ENCODE measurements at regions not wholly inside any gene's neighbourhood (a gene's known extent, or its start where the extent isn't known, plus 50 kb on each side); places are given as distances from the start of the nearest gene placed in this dataset.
A peak's percentile ranks its signal among the peaks of the same experiment; 100 is the strongest.
"Not testable (repeated sequence)": the region's sequence is repeated elsewhere in the genome, so short reads cannot be mapped to it uniquely, and the experiment has no call there.

- Mint-ChIP-seq H3K27ac (peak overlapping the region; percentile 35 to 51), H3K36me3 (ENCODE audit: insufficient read depth) (no peaks in the 10 kb centered on the region), H3K9me3 (no peaks in the 10 kb centered on the region), H3K4me3 (peak overlapping the region; percentile 66 to 70), H3K27me3 (no peaks in the 10 kb centered on the region), H3K4me1 (ENCODE audit: low read depth in 2 of 2) (peaks cover 0 to 1% of the 10 kb centered on the region in 2 donors)
- ATAC-seq (replicated peaks), result peak; percentile 36
- no peak for DNase-seq
Observed at GRCh38 chrX:109782994-109783700, 50.1 kb upstream of the ACSL4 start.

GRCh38 chrX:109783701-109784079, 50.6 kb upstream of the ACSL4 start:
- H3K9me3 Mint-ChIP-seq, result no peaks in the 10 kb centered on the region
- no peaks in the 10 kb centered on the region for H3K36me3 Mint-ChIP-seq (ENCODE audit: insufficient read depth)
- no peaks in the 10 kb centered on the region for H3K27me3 Mint-ChIP-seq
- H3K4me3 Mint-ChIP-seq, result no peak overlapping the region
- H3K27ac Mint-ChIP-seq, result no peak overlapping the region
- DNase-seq (no peak), ATAC-seq (replicated peaks) (no peak)
- H3K4me1 Mint-ChIP-seq (ENCODE audit: low read depth in 2 of 2), result peaks cover 0 to 1% of the 10 kb centered on the region in 2 donors

- Mint-ChIP-seq H3K27me3 (peaks cover 0 to 4% of the 10 kb centered on the region in 2 donors), H3K4me3 (no peak overlapping the region), H3K4me1 (ENCODE audit: low read depth in 2 of 2) (peaks cover 0 to 1% of the 10 kb centered on the region in 2 donors), H3K27ac (no peak overlapping the region), H3K36me3 (ENCODE audit: insufficient read depth) (no peaks in the 10 kb centered on the region), H3K9me3 (no peaks in the 10 kb centered on the region)
- ATAC-seq (replicated peaks) (no peak), DNase-seq (no peak)
Observed at GRCh38 chrX:109785053-109785452, 52.0 kb upstream of the ACSL4 start.

DNA sequence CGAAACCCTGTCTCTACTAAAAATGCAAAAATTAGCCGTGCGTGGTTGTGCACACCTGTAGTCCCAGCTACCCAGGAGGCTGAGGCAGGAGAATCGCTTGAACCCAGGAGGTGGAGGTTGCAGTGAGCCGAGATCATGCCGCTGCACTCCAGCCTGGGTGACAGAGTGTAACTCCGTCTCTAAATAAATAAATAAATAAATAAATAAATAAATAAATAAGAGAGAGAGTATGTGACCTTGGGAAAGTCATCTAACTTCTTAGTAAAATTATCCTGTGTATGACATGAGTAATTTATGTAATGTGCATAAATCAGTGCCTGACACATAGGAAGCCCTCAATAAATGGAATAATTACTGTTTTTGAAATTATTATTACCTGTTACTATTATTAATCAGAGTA, 57.5 kb upstream of the ACSL4 start:
- H3K4me3 Mint-ChIP-seq; H3K27me3 Mint-ChIP-seq; H3K27ac Mint-ChIP-seq; H3K4me1 Mint-ChIP-seq (ENCODE audit: low read depth in 2 of 2); ATAC-seq (replicated peaks); H3K9me3 Mint-ChIP-seq; H3K36me3 Mint-ChIP-seq (ENCODE audit: insufficient read depth); DNase-seq: not testable (repeated sequence)

- Mint-ChIP-seq H3K36me3 (ENCODE audit: insufficient read depth) (peaks cover 3% of the 10 kb centered on the region), H3K4me1 (ENCODE audit: low read depth in 2 of 2) (no peaks in the 10 kb centered on the region), H3K27ac (no peak overlapping the region), H3K4me3 (no peak overlapping the region), H3K27me3 (peaks cover 0 to 7% of the 10 kb centered on the region in 2 donors), H3K9me3 (no peaks in the 10 kb centered on the region)
- DNase-seq (no peak), ATAC-seq (replicated peaks) (no peak)
Observed at GRCh38 chrX:109793191-109793590, 60.1 kb upstream of the ACSL4 start.

DNA sequence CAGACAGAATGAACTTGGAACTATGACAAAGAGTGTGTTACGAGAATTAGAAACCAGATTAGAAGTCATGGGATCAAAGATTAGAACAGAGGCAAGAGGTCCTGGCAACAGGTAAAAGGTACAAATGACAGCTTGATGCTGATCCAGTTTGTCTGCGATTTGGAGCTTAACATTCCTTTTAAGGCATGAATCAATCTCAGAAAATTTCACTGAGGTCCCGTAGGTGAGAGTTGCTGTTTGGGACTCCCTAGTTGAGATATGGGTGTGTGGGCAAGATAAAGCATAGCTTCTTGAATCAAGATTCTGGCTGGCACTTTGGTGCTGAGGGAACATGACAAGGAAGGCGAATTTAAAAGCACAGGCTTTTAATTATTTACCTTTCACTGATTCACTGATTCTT, 62.6 kb upstream of the ACSL4 start:
- no peak for ATAC-seq (replicated peaks)
- Mint-ChIP-seq H3K27ac (no peak overlapping the region), H3K4me3 (no peak overlapping the region), H3K9me3 (no peaks in the 10 kb centered on the region), H3K4me1 (ENCODE audit: low read depth in 2 of 2) (no peaks in the 10 kb centered on the region), H3K36me3 (ENCODE audit: insufficient read depth) (no peaks in the 10 kb centered on the region), H3K27me3 (no peaks in the 10 kb centered on the region)
- no peak for DNase-seq

- H3K4me3 Mint-ChIP-seq, result no peak overlapping the region
Observed at GRCh38 chrX:109797311-109797975, 64.4 kb upstream of the ACSL4 start.

GRCh38 chrX:109812236-109812635, 79.2 kb upstream of the ACSL4 start:
- DNase-seq, result no peak
- Mint-ChIP-seq H3K9me3 (no peaks in the 10 kb centered on the region), H3K4me3 (no peak overlapping the region), H3K27me3 (peaks cover 0 to 12% of the 10 kb centered on the region in 2 donors), H3K36me3 (ENCODE audit: insufficient read depth) (no peaks in the 10 kb centered on the region), H3K27ac (no peak overlapping the region), H3K4me1 (ENCODE audit: low read depth in 2 of 2) (no peaks in the 10 kb centered on the region)
- ATAC-seq (replicated peaks), result no peak

More at GRCh38 chrX:109797311-109797975, 64.4 kb upstream of the ACSL4 start:
- DNase-seq, result no peak
- Mint-ChIP-seq H3K4me1 (ENCODE audit: low read depth in 2 of 2) (no peaks in the 10 kb centered on the region), H3K9me3 (no peaks in the 10 kb centered on the region), H3K36me3 (ENCODE audit: insufficient read depth) (no peaks in the 10 kb centered on the region), H3K27ac (no peak overlapping the region), H3K27me3 (no peaks in the 10 kb centered on the region)
- no peak for ATAC-seq (replicated peaks)

DNA sequence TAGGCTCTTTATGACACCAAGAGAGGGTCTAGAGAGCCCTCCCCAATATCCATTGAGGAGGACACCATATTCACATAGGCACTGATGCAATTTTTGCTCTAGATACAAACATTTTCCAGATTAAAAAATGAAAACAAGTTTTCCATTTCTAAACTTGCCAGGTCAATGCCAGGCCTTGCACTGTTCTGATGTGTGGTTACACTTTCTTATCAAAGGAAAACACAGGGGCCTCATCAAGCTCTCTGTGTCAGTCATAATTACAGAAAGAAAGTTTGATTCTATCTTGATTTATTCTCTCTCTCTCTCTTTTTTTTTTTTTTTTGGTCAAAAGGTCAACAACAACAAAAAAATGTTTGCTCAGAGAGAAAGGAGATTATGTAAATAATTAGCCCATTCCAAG, 80.2 kb upstream of the ACSL4 start:
- H3K27ac Mint-ChIP-seq, result no peak overlapping the region
- no peak for ATAC-seq (replicated peaks)
- H3K4me3 Mint-ChIP-seq, result no peak overlapping the region
- H3K9me3 Mint-ChIP-seq, result no peaks in the 10 kb centered on the region
- DNase-seq, result no peak
- no peaks in the 10 kb centered on the region for H3K36me3 Mint-ChIP-seq (ENCODE audit: insufficient read depth)
- H3K4me1 Mint-ChIP-seq (ENCODE audit: low read depth in 2 of 2), result no peaks in the 10 kb centered on the region
- peaks cover 0 to 12% of the 10 kb centered on the region in 2 donors for H3K27me3 Mint-ChIP-seq

DNA sequence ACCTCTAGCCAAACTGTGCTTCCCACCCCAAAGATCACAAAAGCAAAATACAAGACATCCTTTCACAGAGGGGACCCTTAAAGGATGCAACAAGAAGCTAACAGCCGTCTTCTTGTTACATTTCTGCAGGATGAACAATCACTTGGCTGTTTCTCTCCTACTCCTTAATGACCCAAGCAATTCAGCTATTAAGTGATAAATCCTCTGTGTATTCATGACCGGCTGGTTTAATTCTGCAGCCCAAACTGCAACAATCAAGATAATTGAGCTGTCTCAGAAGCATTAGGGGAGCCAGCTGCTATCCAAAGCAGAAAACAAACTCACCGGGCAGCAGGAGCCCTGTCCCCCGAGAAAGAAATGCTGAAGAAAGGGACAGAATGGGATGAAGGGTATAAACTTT, 85.9 kb upstream of the ACSL4 start:
- ATAC-seq (replicated peaks) (no peak), DNase-seq (no peak)
- Mint-ChIP-seq H3K4me3 (no peak overlapping the region), H3K4me1 (ENCODE audit: low read depth in 2 of 2) (no peaks in the 10 kb centered on the region), H3K27me3 (peaks cover 0 to 12% of the 10 kb centered on the region in 2 donors), H3K36me3 (ENCODE audit: insufficient read depth) (no peaks in the 10 kb centered on the region), H3K9me3 (no peaks in the 10 kb centered on the region), H3K27ac (no peak overlapping the region)

DNA sequence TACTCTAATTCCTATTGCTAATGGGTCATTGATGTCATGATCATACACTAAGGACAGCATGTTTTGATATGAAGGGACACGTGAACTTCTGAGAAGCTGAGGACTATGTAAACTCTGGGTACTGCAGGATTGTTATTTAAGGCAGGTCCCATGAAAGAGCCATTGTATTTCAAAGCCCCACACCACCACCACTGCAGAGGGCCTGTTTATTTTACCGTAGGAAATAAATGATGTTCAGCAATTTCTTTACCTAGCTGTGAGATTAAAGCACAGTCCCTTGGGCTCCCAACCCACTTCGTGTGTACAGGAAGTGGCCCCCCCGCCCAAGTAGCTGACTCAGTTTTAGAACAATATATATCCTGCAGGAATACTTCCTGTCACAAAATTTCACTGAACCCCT, 89.8 kb upstream of the ACSL4 start:
- DNase-seq (no peak), ATAC-seq (replicated peaks) (no peak)
- no peaks in the 10 kb centered on the region for H3K4me1 Mint-ChIP-seq (ENCODE audit: low read depth in 2 of 2)
- H3K27ac Mint-ChIP-seq, result no peak overlapping the region
- no peaks in the 10 kb centered on the region for H3K27me3 Mint-ChIP-seq
- H3K9me3 Mint-ChIP-seq, result no peaks in the 10 kb centered on the region
- H3K4me3 Mint-ChIP-seq, result no peak overlapping the region
- H3K36me3 Mint-ChIP-seq (ENCODE audit: insufficient read depth), result no peaks in the 10 kb centered on the region

DNA sequence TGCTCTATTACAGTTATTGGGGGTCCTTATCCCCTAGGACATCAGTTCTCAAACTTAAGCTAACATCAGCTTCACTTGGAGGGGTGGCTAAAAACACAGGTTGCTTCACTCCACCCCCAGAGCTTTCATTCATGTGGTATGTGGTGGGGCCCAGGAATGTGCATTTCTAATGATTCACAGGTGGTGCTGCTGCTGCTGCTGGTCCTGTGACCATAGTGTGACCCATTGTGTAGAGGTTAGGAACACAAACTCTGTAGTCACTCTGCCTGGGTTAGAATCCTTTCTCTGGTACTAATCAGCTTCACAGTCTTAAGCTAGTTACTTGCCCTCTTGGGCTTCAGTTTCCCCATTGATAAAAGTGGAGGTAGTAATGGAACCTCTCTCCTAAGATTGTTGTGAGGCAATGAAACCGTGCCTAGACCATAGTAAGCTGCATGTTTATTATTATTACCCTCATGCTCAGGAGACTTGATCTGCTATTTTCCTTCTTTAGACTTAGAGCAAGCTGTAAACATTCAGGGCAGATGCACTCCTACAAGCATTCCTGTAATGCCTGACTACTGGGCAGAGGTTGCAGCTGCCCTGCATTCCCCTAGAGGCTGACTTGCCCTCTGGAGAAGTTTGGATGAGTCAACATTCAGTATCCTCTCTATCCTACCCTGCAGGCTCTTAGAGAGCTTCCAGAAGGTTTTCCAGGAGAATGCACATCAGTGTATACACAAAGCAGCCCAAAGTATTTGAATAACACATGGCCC, 94.1 kb upstream of the ACSL4 start:
- DNase-seq (no peak), ATAC-seq (replicated peaks) (no peak)
- no peak overlapping the region for H3K4me3 Mint-ChIP-seq
- H3K9me3 Mint-ChIP-seq, result no peaks in the 10 kb centered on the region
- no peaks in the 10 kb centered on the region for H3K36me3 Mint-ChIP-seq (ENCODE audit: insufficient read depth)
- H3K27me3 Mint-ChIP-seq, result no peaks in the 10 kb centered on the region
- H3K4me1 Mint-ChIP-seq (ENCODE audit: low read depth in 2 of 2), result no peaks in the 10 kb centered on the region
- no peak overlapping the region for H3K27ac Mint-ChIP-seq

GRCh38 chrX:109827772-109828171, 94.7 kb upstream of the ACSL4 start:
- Mint-ChIP-seq H3K9me3 (no peaks in the 10 kb centered on the region), H3K4me1 (ENCODE audit: low read depth in 2 of 2) (no peaks in the 10 kb centered on the region), H3K4me3 (no peak overlapping the region), H3K27me3 (no peaks in the 10 kb centered on the region), H3K36me3 (ENCODE audit: insufficient read depth) (no peaks in the 10 kb centered on the region), H3K27ac (no peak overlapping the region)
- no peak for DNase-seq
- no peak for ATAC-seq (replicated peaks)
